Activated CD4-positive, alpha-beta T cell treated with anti-CD3 and anti-CD28 coated beads, Interleukin-2, amount 10 ng/mL, durations not matched to agents 7 days and 5 days (primary cell): ENCODE measurements at regions not wholly inside any gene's neighbourhood (a gene's known extent, or its start where the extent isn't known, plus 50 kb on each side); places are given as distances from the start of the nearest gene placed in this dataset.

Experiments
- CTCF ChIA-PET: fragments of 350-600 bp; sonication (Branson Sonifier 250); formaldehyde crosslinking; loops from one replicate; lab custom pipeline; 2021; ENCODE audit warnings: antibody characterized with exemption; lab: Charles Lee
- POLR2A ChIA-PET: fragments of 350-600 bp; sonication (Branson Sonifier 250); formaldehyde crosslinking; loops from one replicate; lab custom pipeline; 2021; ENCODE audit warnings: antibody characterized with exemption; lab: Charles Lee
- DNase-seq: peaks from one replicate; pipeline ENCODE4 v3.0.0-alpha.2; 2020
- H3K27ac Mint-ChIP-seq: one replicate; pipeline ENCODE4 v1.8.0; 2021; ENCODE audit warnings: mild to moderate bottlenecking, moderate library complexity, mixed read lengths
- H3K27me3 Mint-ChIP-seq: one replicate; pipeline ENCODE4 v1.8.0; 2021; ENCODE audit warnings: mixed read lengths
- H3K36me3 Mint-ChIP-seq: one replicate; pipeline ENCODE4 v1.8.0; 2021; ENCODE audit warnings: low read depth, mixed read lengths
- H3K4me1 Mint-ChIP-seq: one replicate; pipeline ENCODE4 v1.8.0; 2021; ENCODE audit warnings: mixed read lengths
- H3K4me3 Mint-ChIP-seq: one replicate; pipeline ENCODE4 v1.8.0; 2021; ENCODE audit warnings: mild to moderate bottlenecking, moderate library complexity, mixed read lengths
- H3K9me3 Mint-ChIP-seq: one replicate; pipeline ENCODE4 v1.8.0; 2021; ENCODE audit warnings: mixed read lengths

DNA sequence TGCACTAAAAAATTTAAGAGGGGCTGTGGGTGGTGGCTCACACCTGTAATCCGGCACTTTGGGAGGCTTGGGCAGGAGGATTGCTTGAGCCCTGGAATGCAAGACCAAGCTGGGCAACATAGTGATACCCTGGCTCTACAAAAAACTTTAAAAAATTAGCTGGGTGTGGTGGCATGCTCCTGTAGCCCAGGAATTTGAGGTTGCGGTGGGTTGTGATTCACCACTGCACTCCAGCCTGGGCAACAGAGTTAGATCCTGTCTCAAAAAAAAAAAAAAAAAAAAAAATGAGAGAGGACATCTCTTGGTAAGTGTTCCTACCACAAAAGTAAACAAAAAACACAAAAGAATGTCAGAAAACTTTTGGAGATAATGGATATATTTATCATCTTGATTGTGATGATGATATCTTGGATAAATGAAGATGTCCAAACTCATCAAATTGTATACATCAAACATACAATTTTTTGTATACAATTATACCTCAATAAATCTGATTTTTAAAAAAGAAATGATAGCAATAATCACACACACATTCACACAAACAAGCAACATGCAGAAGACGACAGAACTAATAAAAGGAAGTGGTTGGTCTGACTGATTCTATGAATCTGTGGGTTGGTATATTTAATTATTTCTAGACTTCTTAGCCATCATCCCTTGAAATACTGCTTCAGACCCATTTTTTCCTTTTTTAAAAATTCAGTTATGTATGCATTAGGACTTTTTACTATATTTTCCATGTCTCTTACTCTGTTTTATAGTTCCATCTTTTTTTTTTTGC, 465.9 kb downstream of the PLA2G4A start:
- no peaks in the 10 kb centered on the region for H3K27me3 Mint-ChIP-seq
- H3K27ac Mint-ChIP-seq: no peak overlapping the region
- H3K36me3 Mint-ChIP-seq: no peaks in the 10 kb centered on the region
- H3K9me3 Mint-ChIP-seq: peaks cover 3% of the 10 kb centered on the region
- no peak for DNase-seq
- H3K4me3 Mint-ChIP-seq: no peak overlapping the region
- CTCF ChIA-PET: no interaction called here
- POLR2A ChIA-PET: no interaction called here
- no peaks in the 10 kb centered on the region for H3K4me1 Mint-ChIP-seq

DNA sequence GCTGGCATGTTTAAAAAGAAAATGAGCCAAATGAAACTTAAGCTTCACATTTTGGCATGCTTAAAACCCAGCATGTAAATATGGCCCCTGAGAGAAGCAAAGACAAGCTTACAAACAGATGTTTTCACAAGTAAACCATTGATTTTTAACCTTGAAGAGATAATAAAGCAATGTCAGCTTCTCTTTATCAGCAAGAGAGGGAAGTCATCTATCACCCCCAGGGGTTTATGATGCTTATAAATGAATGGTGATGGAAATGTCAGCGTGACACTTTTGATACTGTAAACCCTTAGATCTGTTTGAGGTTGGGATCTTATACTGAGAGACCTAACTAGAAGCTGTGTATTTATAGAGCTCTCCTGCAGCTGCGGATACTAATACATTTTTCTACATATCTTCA, 471.3 kb downstream of the PLA2G4A start:
- no peaks in the 10 kb centered on the region for H3K36me3 Mint-ChIP-seq
- ChIA-PET CTCF (interaction anchor here (0.9 kb wide), 1 partner anchor 10 kb away, joined by 4 read pairs; no protein-coding TSS in a partner anchor), POLR2A (no interaction called here)
- no peaks in the 10 kb centered on the region for H3K4me1 Mint-ChIP-seq
- H3K27me3 Mint-ChIP-seq: no peaks in the 10 kb centered on the region
- no peak overlapping the region for H3K27ac Mint-ChIP-seq
- peaks cover 5% of the 10 kb centered on the region for H3K9me3 Mint-ChIP-seq
- no peak for DNase-seq
- no peak overlapping the region for H3K4me3 Mint-ChIP-seq

DNA sequence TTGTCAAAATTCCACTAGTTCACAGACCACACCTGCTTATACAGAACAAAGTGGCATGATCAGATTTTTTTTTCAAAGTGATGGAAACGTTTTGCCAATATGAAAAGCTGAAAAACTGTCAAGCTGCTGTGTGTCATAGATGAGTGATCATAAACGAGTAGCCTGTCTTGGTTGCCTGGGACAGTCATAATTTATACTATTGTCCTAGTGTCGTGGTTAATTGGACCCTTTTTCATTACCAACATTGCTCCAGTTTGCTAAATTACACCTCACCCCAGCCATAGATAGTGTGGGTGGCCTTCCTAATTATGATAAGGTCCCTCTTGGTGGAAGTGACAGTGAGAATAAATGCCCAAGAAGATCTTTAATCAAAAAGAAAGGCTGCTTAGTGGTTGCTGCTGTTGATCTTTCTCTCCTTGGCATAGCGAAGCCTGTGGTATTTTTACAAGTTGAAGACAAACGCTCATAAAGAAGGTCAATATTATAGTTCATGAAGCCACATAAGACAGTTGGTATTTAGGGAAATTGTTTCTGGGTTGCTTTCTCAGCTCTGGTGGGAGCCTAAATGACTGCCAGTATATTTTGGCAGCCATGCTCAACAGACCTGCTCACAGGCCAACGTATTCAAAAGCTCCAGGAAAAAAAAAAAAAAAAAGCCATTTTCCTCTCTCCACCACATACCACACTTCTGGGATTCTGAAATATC, 478.1 kb downstream of the PLA2G4A start:
- H3K27me3 Mint-ChIP-seq: no peaks in the 10 kb centered on the region
- H3K4me3 Mint-ChIP-seq: no peak overlapping the region
- ChIA-PET CTCF (interaction anchor here (0.6 kb wide), 1 partner anchor 256 kb away, joined by 3 read pairs; no protein-coding TSS in a partner anchor), POLR2A (no interaction called here)
- no peaks in the 10 kb centered on the region for H3K36me3 Mint-ChIP-seq
- no peak overlapping the region for H3K27ac Mint-ChIP-seq
- H3K4me1 Mint-ChIP-seq: no peaks in the 10 kb centered on the region
- peaks cover 7% of the 10 kb centered on the region for H3K9me3 Mint-ChIP-seq
- no peak for DNase-seq

DNA sequence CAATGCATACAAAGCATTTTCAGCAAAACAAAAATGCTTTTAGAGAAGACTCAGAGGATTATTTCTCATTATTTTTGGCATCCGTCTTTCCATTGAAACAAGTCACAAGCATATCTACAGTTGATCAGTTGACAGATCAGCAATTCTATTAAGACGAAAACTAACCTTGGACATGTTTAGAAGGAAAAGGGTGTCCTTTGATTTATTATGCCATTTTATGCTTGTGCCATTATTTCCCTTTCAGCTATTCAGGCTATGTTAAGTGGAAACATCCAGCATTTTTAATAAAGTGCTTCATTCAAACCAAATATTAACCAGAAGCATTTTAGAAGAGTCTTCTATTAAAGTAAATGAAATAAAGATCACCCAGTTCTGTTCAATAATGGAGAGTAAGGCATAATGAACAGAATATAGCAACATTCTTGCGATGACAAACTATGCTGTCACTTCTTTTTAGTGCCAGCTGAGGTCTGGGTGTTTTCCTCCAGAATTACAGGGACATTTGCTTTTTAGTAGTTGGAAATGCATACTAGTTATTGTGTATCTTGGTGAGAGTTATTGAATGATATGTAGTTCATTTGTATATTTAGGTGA, 481.4 kb downstream of the PLA2G4A start:
- Mint-ChIP-seq H3K4me1 (no peaks in the 10 kb centered on the region), H3K36me3 (no peaks in the 10 kb centered on the region), H3K4me3 (no peak overlapping the region), H3K27me3 (no peaks in the 10 kb centered on the region), H3K9me3 (peaks cover 2% of the 10 kb centered on the region), H3K27ac (no peak overlapping the region)
- no peak for DNase-seq
- ChIA-PET POLR2A (no interaction called here), CTCF (no interaction called here)

DNA sequence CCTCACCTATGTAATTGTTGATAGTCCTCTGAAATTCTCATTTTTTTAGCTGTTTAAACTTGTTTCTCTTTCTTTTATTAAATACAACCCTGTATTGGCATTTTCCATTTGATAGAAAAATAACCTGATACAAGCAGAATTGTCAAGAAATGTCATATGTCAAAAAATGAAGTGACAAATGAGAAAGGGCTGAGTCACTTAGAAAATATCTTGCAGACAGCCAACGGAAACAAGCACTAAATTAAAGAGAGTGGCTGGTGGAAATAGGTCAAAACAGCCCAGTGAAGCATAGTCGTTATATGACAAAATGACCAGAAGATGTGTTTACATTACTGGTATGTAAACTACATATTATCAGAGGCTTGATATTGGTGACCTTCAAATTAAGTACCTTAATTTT, 484.4 kb downstream of the PLA2G4A start:
- CTCF ChIA-PET: no interaction called here

DNA sequence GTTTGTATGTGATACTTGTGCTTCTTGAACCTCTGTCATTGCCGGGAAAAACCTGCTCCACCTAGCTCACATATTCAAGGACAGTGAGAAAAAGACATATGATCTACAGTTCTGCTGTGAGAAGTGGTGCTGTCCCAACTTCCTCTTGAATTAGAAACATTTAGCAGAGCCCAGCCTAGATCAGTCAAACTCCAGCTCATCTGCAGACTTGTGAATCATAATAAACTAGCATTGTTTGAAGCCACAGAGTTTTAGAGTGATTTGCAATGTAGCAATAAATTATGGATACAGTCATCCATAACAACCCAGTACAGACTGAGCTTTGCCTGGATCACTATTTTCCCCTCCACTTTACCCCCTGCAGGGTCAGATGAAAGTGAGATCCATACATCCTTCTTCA, 497.8 kb downstream of the PLA2G4A start:
- no peaks in the 10 kb centered on the region for H3K4me1 Mint-ChIP-seq
- ChIA-PET POLR2A (no interaction called here), CTCF (no interaction called here)
- no peaks in the 10 kb centered on the region for H3K27me3 Mint-ChIP-seq
- H3K4me3 Mint-ChIP-seq: no peak overlapping the region
- no peaks in the 10 kb centered on the region for H3K36me3 Mint-ChIP-seq
- peaks cover 1% of the 10 kb centered on the region for H3K9me3 Mint-ChIP-seq
- no peak overlapping the region for H3K27ac Mint-ChIP-seq
- DNase-seq: no peak

More for the DNA sequence above, 484.4 kb downstream of the PLA2G4A start:
- H3K4me1 Mint-ChIP-seq: no peaks in the 10 kb centered on the region
- no peak for DNase-seq
- H3K4me3 Mint-ChIP-seq: no peak overlapping the region
- no peaks in the 10 kb centered on the region for H3K27me3 Mint-ChIP-seq
- no peaks in the 10 kb centered on the region for H3K9me3 Mint-ChIP-seq
- H3K27ac Mint-ChIP-seq: no peak overlapping the region
- POLR2A ChIA-PET: no interaction called here
- H3K36me3 Mint-ChIP-seq: no peaks in the 10 kb centered on the region

DNA sequence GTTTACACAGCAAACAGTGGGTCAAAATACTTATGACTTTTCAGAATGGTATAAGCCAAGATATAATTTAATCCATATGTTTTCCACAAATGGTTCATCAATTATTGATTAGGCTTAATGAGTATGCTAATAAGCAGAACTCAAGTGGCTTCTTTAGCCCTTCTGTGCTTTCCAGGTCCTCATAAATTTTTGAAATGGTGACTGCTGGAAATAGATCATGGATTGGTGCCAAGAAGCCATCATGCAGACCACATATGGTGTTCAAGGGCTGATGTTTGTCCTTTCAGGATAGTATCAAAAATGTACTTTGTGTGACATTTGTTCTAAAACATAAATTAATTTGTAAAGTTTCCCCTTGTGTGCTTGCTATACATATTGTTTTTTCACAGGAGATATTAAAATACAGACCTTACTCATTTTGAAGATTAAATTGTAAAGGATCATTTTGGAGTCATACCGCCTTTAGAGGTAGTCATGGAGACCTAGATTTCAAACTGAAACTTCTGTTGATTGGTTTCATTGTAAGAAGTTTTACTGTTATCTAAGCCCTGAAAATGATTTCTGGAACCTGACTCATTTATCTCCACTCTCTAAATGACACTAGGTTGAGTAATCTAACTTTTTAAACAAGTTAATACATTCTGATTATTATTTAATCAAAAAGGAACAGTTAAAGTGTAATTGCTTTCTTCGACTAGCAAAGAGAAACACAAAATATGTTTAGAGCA, 507.9 kb downstream of the PLA2G4A start:
- Mint-ChIP-seq H3K4me3 (no peak overlapping the region), H3K4me1 (no peaks in the 10 kb centered on the region), H3K27me3 (no peaks in the 10 kb centered on the region), H3K27ac (no peak overlapping the region), H3K36me3 (no peaks in the 10 kb centered on the region), H3K9me3 (no peaks in the 10 kb centered on the region)
- CTCF ChIA-PET: no interaction called here
- no peak for DNase-seq
- POLR2A ChIA-PET: no interaction called here

DNA sequence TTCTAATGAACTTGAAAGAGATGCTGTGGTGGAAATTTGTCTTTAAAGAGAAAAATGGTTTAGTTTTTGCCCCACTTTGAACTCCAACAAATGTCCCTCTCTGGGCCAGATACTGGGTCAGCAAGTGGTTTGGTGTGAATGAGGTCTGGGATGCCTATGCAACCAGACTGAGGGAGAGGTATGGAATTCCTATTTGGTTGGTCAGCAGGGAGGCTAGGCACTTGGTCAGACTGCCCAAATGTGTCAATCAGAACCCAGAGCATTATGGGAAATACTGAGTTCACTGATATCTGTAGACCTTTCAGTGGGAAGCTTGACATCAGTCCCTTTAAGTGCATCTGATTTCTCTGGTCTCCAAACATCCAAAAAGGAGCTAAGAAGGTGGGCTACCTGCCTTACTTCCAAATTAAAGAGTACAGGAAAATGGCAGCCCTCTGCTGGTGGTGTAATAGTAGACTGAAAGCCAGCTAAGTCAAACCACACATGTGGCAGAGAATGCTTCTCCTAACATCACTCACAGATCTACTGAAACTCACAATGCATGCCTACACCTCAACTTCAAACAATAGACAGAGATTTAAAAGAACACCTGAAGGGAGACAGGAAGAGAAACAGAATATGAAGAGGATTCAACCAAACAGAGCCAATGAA, 510.1 kb downstream of the PLA2G4A start:
- Mint-ChIP-seq H3K4me3 (no peak overlapping the region), H3K27ac (no peak overlapping the region), H3K9me3 (peaks cover 2% of the 10 kb centered on the region), H3K36me3 (no peaks in the 10 kb centered on the region), H3K4me1 (no peaks in the 10 kb centered on the region), H3K27me3 (no peaks in the 10 kb centered on the region)
- ChIA-PET POLR2A (no interaction called here), CTCF (no interaction called here)
- DNase-seq: no peak

DNA sequence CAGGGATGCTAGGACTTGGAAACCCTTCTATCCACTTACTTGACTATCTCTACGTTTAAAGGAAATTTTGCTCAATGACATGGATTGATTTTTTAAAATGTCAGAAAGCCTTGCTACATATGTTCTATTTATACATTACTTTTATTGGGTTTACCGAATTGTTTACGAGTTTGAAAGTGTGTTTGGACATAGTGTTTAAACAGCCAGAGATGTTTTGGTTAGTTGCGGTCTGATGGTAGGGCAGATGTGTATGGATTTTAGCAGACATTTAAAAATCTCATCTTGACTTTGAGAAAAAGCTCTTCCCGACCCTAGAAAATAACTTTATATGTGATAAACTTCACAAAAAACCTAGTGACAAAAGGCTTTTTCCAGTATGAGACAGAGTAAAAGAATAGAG, 513.7 kb downstream of the PLA2G4A start:
- ChIA-PET CTCF (no interaction called here), POLR2A (no interaction called here)

DNA sequence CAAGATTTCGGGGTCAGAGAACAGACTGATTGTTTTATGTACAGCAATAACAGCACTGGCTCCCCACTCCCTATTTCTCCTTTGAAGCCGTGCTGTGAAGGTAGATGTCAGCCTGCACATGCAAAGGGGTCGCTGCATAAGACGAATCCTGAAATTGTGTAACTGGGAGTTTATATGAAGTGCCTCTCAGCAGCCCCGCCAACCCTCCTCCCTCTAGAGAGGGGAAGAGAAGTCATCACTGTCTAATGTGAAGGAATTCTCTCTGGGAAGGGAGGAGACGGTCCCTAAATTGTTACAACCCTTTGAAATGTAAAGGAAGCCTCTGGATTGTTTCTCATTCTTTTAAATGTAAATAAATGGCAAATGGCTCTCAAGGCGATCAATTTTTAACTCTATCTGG, 545.3 kb downstream of the PLA2G4A start:
- no peak for DNase-seq
- H3K27me3 Mint-ChIP-seq: no peaks in the 10 kb centered on the region
- H3K27ac Mint-ChIP-seq: no peak overlapping the region
- no peaks in the 10 kb centered on the region for H3K4me1 Mint-ChIP-seq
- no peaks in the 10 kb centered on the region for H3K9me3 Mint-ChIP-seq
- no peak overlapping the region for H3K4me3 Mint-ChIP-seq
- CTCF ChIA-PET: no interaction called here
- POLR2A ChIA-PET: no interaction called here
- H3K36me3 Mint-ChIP-seq: no peaks in the 10 kb centered on the region

More for the DNA sequence above, 513.7 kb downstream of the PLA2G4A start:
- Mint-ChIP-seq H3K27me3 (no peaks in the 10 kb centered on the region), H3K27ac (no peak overlapping the region), H3K36me3 (no peaks in the 10 kb centered on the region), H3K4me1 (no peaks in the 10 kb centered on the region), H3K4me3 (no peak overlapping the region), H3K9me3 (peaks cover 2% of the 10 kb centered on the region)
- no peak for DNase-seq

DNA sequence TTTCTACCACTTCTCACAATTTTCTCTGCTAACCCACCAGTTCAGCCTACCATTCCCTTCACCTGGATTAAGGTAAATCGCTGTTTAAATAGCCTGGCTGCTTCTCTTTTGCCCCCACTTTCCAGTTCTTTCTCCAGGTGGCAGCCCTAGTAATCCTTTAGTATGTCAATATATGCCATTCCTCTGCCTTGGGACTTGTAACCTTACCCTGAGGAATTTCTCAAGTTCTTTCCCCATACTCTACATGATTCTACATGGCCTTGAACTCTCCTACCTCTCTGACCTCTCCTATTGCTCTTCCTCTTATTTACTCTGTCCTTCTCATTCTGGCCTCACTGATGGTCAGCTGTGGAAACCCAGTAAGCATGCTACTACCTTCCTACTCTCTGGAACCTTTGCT, 546.0 kb downstream of the PLA2G4A start:
- Mint-ChIP-seq H3K36me3 (no peaks in the 10 kb centered on the region), H3K27me3 (no peaks in the 10 kb centered on the region), H3K4me3 (no peak overlapping the region), H3K4me1 (no peaks in the 10 kb centered on the region), H3K9me3 (no peaks in the 10 kb centered on the region), H3K27ac (no peak overlapping the region)
- ChIA-PET CTCF (no interaction called here), POLR2A (no interaction called here)
- DNase-seq: no peak

DNA sequence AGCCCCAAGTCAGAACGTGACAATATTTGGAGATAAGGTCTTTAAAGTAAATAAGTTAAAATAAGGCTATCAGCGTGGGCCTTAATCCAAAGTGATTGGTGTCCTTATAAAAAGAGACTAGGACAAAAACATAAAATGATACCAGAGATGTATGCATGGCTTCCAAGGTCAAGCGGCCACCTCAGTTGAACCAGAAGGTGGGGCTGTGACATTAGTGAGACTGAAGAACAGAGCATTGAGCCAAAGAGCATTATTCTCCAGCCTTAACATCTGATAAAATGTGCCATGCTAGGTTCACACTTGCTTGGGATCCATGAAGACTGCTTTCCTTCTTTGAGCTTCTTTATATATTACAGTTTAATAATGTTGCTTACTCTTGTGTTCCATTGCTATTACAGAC, 554.6 kb downstream of the PLA2G4A start:
- no peak for DNase-seq
- Mint-ChIP-seq H3K27me3 (no peaks in the 10 kb centered on the region), H3K9me3 (no peaks in the 10 kb centered on the region), H3K27ac (no peak overlapping the region), H3K4me1 (no peaks in the 10 kb centered on the region), H3K4me3 (no peak overlapping the region), H3K36me3 (no peaks in the 10 kb centered on the region)
- ChIA-PET CTCF (no interaction called here), POLR2A (no interaction called here)
